CD4-positive, alpha-beta T cell (primary cell): ENCODE measurements at regions not wholly inside any gene's neighbourhood (a gene's known extent, or its start where the extent isn't known, plus 50 kb on each side); places are given as distances from the start of the nearest gene placed in this dataset.

Experiments
- ATAC-seq: fragments of 200-7000 bp; cut with Tn5 transposase; one replicate; pipeline ENCODE4 v1.10.0; 2022; ENCODE audit warnings: mild to moderate bottlenecking; ENCODE audit not compliant: poor library complexity
- CTCF ChIA-PET: fragments of 350-600 bp; sonication (Branson Sonifier 250); formaldehyde crosslinking; loops from one replicate; lab custom pipeline; 2021; ENCODE audit warnings: antibody characterized with exemption, inconsistent platforms; lab: Charles Lee
- POLR2A ChIA-PET: fragments of 350-600 bp; sonication (Branson Sonifier 250); formaldehyde crosslinking; loops from one replicate; lab custom pipeline; 2021; ENCODE audit warnings: antibody characterized with exemption, inconsistent platforms; lab: Charles Lee
- DNase-seq, 14 experiments: peaks; one replicate each; pipeline ENCODE4 v3.0.0-alpha.2; 2013 to 2020; ENCODE audit warnings: mixed read lengths in 2 of 14
- H3K27ac ChIP-seq, 2 donors: one replicate each; pipeline versions ENCODE4 v1.5.1 to v1.7.0; 2013; ENCODE audit warnings: low read length in 2 of 2, low read depth in 1 of 2, mild to moderate bottlenecking in 1 of 2
- H3K27me3 ChIP-seq, 2 experiments: 1 replicate in 1 of 2; 2 replicates in 1 of 2; pipeline versions ENCODE4 v1.6.1 to v1.7.0; 2013; ENCODE audit warnings: low read length in 2 of 2, control low read depth in 1 of 2, mild to moderate bottlenecking in 1 of 2, moderate library complexity in 1 of 2; ENCODE audit not compliant: insufficient read depth in 2 of 2, control insufficient read depth in 1 of 2
- H3K36me3 ChIP-seq: one replicate; pipeline ENCODE4 v1.6.1; 2013; ENCODE audit warnings: low read length, control low read depth; ENCODE audit not compliant: insufficient read depth
- H3K4me1 ChIP-seq: one replicate; pipeline ENCODE4 v1.6.1; 2013; ENCODE audit warnings: low read length, control low read depth; ENCODE audit not compliant: insufficient read depth
- H3K4me3 ChIP-seq: one replicate; pipeline ENCODE4 v1.5.1; 2013; ENCODE audit warnings: mild to moderate bottlenecking, low read length, moderate library complexity
- H3K9me3 ChIP-seq, 2 experiments: 1 replicate in 1 of 2; 2 replicates in 1 of 2; pipeline versions ENCODE4 v1.6.1 to v1.7.0; 2013; ENCODE audit warnings: low read length in 2 of 2, mild to moderate bottlenecking in 2 of 2, control low read depth in 1 of 2, moderate library complexity in 1 of 2; ENCODE audit not compliant: control insufficient read depth in 1 of 2, insufficient read depth in 1 of 2
- H3K27ac Mint-ChIP-seq: one replicate; pipeline ENCODE4 v1.8.0; 2020; ENCODE audit warnings: mixed read lengths
- H3K27me3 Mint-ChIP-seq: one replicate; pipeline ENCODE4 v1.8.0; 2021; ENCODE audit warnings: mixed read lengths
- H3K36me3 Mint-ChIP-seq: one replicate; pipeline ENCODE4 v1.8.0; 2021; ENCODE audit warnings: low read depth, mixed read lengths
- H3K4me1 Mint-ChIP-seq: one replicate; pipeline ENCODE4 v1.8.0; 2021; ENCODE audit warnings: low read depth, mixed read lengths
- H3K4me3 Mint-ChIP-seq: one replicate; pipeline ENCODE4 v1.8.0; 2020; ENCODE audit warnings: mild to moderate bottlenecking, mixed read lengths
- H3K9me3 Mint-ChIP-seq: one replicate; pipeline ENCODE4 v1.8.0; 2020; ENCODE audit warnings: mixed read lengths
- CTCF ChIP-seq: fragments of 200-600 bp; IDR thresholded peaks from one replicate; pipeline ENCODE4 v1.8.0; 2022; ENCODE audit warnings: antibody characterized with exemption, mild to moderate bottlenecking
- intact Hi-C, 2 experiments: fragments of 100-400 bp; cut with DNase I in 1 of 2; cut with micrococcal nuclease in 1 of 2; formaldehyde crosslinking; loops; one replicate each; pipeline versions ENCODE4 v1.15.1 to v1.9.0; 2023 to 2025; cut with DNase I, micrococcal nuclease

GRCh38 chr22:25508161-25508560 is 56.3 kb upstream of the GRK3 start:
- no peak for TF ChIP-seq CTCF
- peaks cover 5% of the 10 kb centered on the region for H3K36me3 Mint-ChIP-seq
- no peaks in the 10 kb centered on the region for H3K36me3 ChIP-seq
- POLR2A ChIA-PET: no interaction called here
- no peak overlapping the region for H3K27ac ChIP-seq
- no peaks in the 10 kb centered on the region for H3K27me3 Mint-ChIP-seq
- no peak overlapping the region for H3K27ac Mint-ChIP-seq
- H3K4me1 Mint-ChIP-seq: no peaks in the 10 kb centered on the region
- no peak for ATAC-seq
- DNase-seq: no peak
- no peaks in the 10 kb centered on the region for H3K9me3 Mint-ChIP-seq
- no peaks in the 10 kb centered on the region for H3K9me3 ChIP-seq
- intact Hi-C loops: no loop called here
- H3K27me3 ChIP-seq: no peaks in the 10 kb centered on the region
- CTCF ChIA-PET: no interaction called here
- H3K4me3 Mint-ChIP-seq: no peak overlapping the region
- no peaks in the 10 kb centered on the region for H3K4me1 ChIP-seq
- H3K4me3 ChIP-seq: no peak overlapping the region

GRCh38 chr22:25508761-25509321 is 55.6 kb upstream of the GRK3 start:
- Histone ChIP-seq H3K27me3 (no peaks in the 10 kb centered on the region), H3K4me1 (no peaks in the 10 kb centered on the region), H3K9me3 (no peaks in the 10 kb centered on the region), H3K27ac (no peak overlapping the region), H3K36me3 (no peaks in the 10 kb centered on the region), H3K4me3 (no peak overlapping the region)
- H3K36me3 Mint-ChIP-seq: peaks cover 5% of the 10 kb centered on the region
- intact Hi-C loops: no loop called here
- no peak overlapping the region for H3K27ac Mint-ChIP-seq
- no peak for TF ChIP-seq CTCF
- H3K9me3 Mint-ChIP-seq: no peaks in the 10 kb centered on the region
- H3K4me3 Mint-ChIP-seq: no peak overlapping the region
- ChIA-PET CTCF (no interaction called here), POLR2A (no interaction called here)
- no peaks in the 10 kb centered on the region for H3K27me3 Mint-ChIP-seq
- ATAC-seq (no peak), DNase-seq (no peak)
- H3K4me1 Mint-ChIP-seq: no peaks in the 10 kb centered on the region

GRCh38 chr22:25509374-25509791 is 55.1 kb upstream of the GRK3 start:
- ATAC-seq: no peak
- Mint-ChIP-seq H3K4me1 (no peaks in the 10 kb centered on the region), H3K27me3 (no peaks in the 10 kb centered on the region), H3K36me3 (peaks cover 5% of the 10 kb centered on the region), H3K4me3 (no peak overlapping the region), H3K9me3 (no peaks in the 10 kb centered on the region), H3K27ac (no peak overlapping the region)
- H3K4me1 ChIP-seq: no peaks in the 10 kb centered on the region
- intact Hi-C loops: no loop called here
- H3K4me3 ChIP-seq: no peak overlapping the region
- no peaks in the 10 kb centered on the region for H3K36me3 ChIP-seq
- DNase-seq: no peak
- H3K9me3 ChIP-seq: no peaks in the 10 kb centered on the region
- no peak for TF ChIP-seq CTCF
- H3K27ac ChIP-seq: no peak overlapping the region
- H3K27me3 ChIP-seq: no peaks in the 10 kb centered on the region
- ChIA-PET CTCF (no interaction called here), POLR2A (no interaction called here)
